Fibroblast of lung (primary cell): ENCODE measurements at regions not wholly inside any gene's neighbourhood (a gene's known extent, or its start where the extent isn't known, plus 50 kb on each side); places are given as distances from the start of the nearest gene placed in this dataset.
"Not testable (repeated sequence)": the region's sequence is repeated elsewhere in the genome, so short reads cannot be mapped to it uniquely, and the experiment has no call there.

Experiments used
- CTCF ChIP-seq, 2 donors: IDR thresholded peaks in 1 of 2; conservative IDR thresholded peaks in 1 of 2; 1 replicate in 1 of 2; 2 replicates in 1 of 2; pipeline ENCODE4 v1.5.1; 2011 to 2012; ENCODE audit warnings: low read length in 2 of 2, control low read depth in 1 of 2, inconsistent platforms in 1 of 2, low read depth in 1 of 2, mild to moderate bottlenecking in 1 of 2
- EZH2 ChIP-seq: IDR thresholded peaks from 2 replicates; pipeline ENCODE4 v1.5.1; 2012; ENCODE audit warnings: low read length, control low read depth, mild to moderate bottlenecking; ENCODE audit errors: missing control alignments

DNA sequence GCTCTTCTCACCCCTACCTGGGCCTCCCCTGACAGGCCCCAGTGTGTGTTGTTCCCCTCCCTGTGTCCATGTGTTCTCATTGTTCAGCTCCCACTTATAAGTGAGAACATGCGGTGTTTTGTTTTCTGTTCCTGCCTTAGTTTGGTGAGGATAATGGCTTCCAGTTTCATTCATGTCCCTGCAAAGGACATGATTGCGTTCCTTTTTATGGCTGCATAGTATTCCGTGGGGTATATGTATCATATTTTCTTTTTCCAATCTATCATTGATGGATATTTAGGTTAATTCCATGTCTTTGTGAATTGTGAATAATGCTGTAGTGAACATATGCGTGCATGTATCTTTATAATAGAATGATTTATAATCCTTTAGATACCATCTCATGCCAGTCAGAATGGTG, 159.4 kb upstream of the RPS23 start:
- not testable (repeated sequence) for TF ChIP-seq CTCF (conservative IDR thresholded peaks at IDR 0.05 in 1 of 2, IDR thresholded peaks at IDR 0.05 in 1 of 2; ENCODE audit: low read depth in 1 of 2, low read length in 2 of 2); EZH2
